Activated naive CD4-positive, alpha-beta T cell treated with Interleukin-2 at 50 U/mL for 16 hours (primary cell): ENCODE measurements at regions not wholly inside any gene's neighbourhood (a gene's known extent, or its start where the extent isn't known, plus 50 kb on each side); places are given as distances from the start of the nearest gene placed in this dataset.

Experiments used
- DNase-seq: peaks from one replicate; pipeline ENCODE4 v3.0.0-alpha.2; 2020

GRCh38 chr5:165152058-165152457 is 1646.6 kb downstream of the MAT2B start:
- DNase-seq = no peak

GRCh38 chr5:165157219-165157618 is 1651.8 kb downstream of the MAT2B start:
- no peak for DNase-seq

GRCh38 chr5:165161204-165161603 is 1655.8 kb downstream of the MAT2B start:
- no peak for DNase-seq

GRCh38 chr5:165163861-165164260 is 1658.4 kb downstream of the MAT2B start:
- DNase-seq = no peak

- no peak for DNase-seq
Measured at GRCh38 chr5:165173651-165174050, 1668.2 kb downstream of the MAT2B start.

- DNase-seq = no peak
Measured at GRCh38 chr5:165175041-165175440, 1669.6 kb downstream of the MAT2B start.

- no peak for DNase-seq
Measured at GRCh38 chr5:165184183-165184582, 1678.8 kb downstream of the MAT2B start.

GRCh38 chr5:165185716-165186115 is 1680.3 kb downstream of the MAT2B start:
- DNase-seq = no peak

GRCh38 chr5:165187815-165188214 is 1682.4 kb downstream of the MAT2B start:
- no peak for DNase-seq

GRCh38 chr5:165188556-165189175 is 1683.2 kb downstream of the MAT2B start:
- DNase-seq = no peak

GRCh38 chr5:165196961-165197360 is 1691.5 kb downstream of the MAT2B start:
- DNase-seq = no peak

GRCh38 chr5:165201369-165201768 is 1696.0 kb downstream of the MAT2B start:
- DNase-seq = no peak

- no peak for DNase-seq
Measured at GRCh38 chr5:165201771-165202518, 1696.5 kb downstream of the MAT2B start.

- no peak for DNase-seq
Measured at GRCh38 chr5:165202519-165202910, 1697.1 kb downstream of the MAT2B start.

- no peak for DNase-seq
Measured at GRCh38 chr5:165209101-165209727, 1703.8 kb downstream of the MAT2B start.

GRCh38 chr5:165224366-165225045 is 1719.1 kb downstream of the MAT2B start:
- DNase-seq = no peak

- no peak for DNase-seq
Measured at GRCh38 chr5:165227515-165227914, 1722.1 kb downstream of the MAT2B start.

GRCh38 chr5:165228184-165228583 is 1722.8 kb downstream of the MAT2B start:
- DNase-seq = no peak

- DNase-seq = no peak
Measured at GRCh38 chr5:165231821-165232508, 1726.5 kb downstream of the MAT2B start.

GRCh38 chr5:165232509-165233028 is 1727.2 kb downstream of the MAT2B start:
- no peak for DNase-seq

GRCh38 chr5:165241811-165242210 is 1736.4 kb downstream of the MAT2B start:
- no peak for DNase-seq

- DNase-seq = no peak
Measured at GRCh38 chr5:165242646-165243045, 1737.2 kb downstream of the MAT2B start.

- no peak for DNase-seq
Measured at GRCh38 chr5:165244407-165244806, 1739.0 kb downstream of the MAT2B start.
